ENCODE measurements at regions not wholly inside any gene's neighbourhood (a gene's known extent, or its start where the extent isn't known, plus 50 kb on each side); places are given as distances from the start of the nearest gene placed in this dataset.

GRCh38 chr9:515665-516064 lies 301.0 kb downstream of the DOCK8 start:
- peak in 1 of 2 donors; percentile 9 for DNase-seq

- no peak for DNase-seq
Measured at GRCh38 chr9:517993-518392, 303.3 kb downstream of the DOCK8 start.

- no peak for DNase-seq
Measured at GRCh38 chr9:518540-518939, 303.9 kb downstream of the DOCK8 start.

- DNase-seq: no peak
Measured at GRCh38 chr9:519579-519978, 304.9 kb downstream of the DOCK8 start.

GRCh38 chr9:520302-520701 lies 305.6 kb downstream of the DOCK8 start:
- DNase-seq: no peak

- DNase-seq: no peak
Measured at GRCh38 chr9:522190-522589, 307.5 kb downstream of the DOCK8 start.

- no peak for DNase-seq
Measured at GRCh38 chr9:522658-523057, 308.0 kb downstream of the DOCK8 start.

- no peak for DNase-seq
Measured at GRCh38 chr9:523444-523843, 308.8 kb downstream of the DOCK8 start.

GRCh38 chr9:524008-524407 lies 309.3 kb downstream of the DOCK8 start:
- no peak for DNase-seq

- DNase-seq: no peak
Measured at GRCh38 chr9:526904-527591, 312.4 kb downstream of the DOCK8 start.

- no peak for DNase-seq
Measured at GRCh38 chr9:529731-530130, 311.8 kb upstream of the DMRT1 start.

GRCh38 chr9:530681-531080 lies 310.8 kb upstream of the DMRT1 start:
- DNase-seq: no peak

GRCh38 chr9:532707-533106 lies 308.8 kb upstream of the DMRT1 start:
- no peak for DNase-seq

- DNase-seq: no peak
Measured at GRCh38 chr9:534886-535285, 306.6 kb upstream of the DMRT1 start.

- no peak for DNase-seq
Measured at GRCh38 chr9:535356-535755, 306.1 kb upstream of the DMRT1 start.

- no peak for DNase-seq
Measured at GRCh38 chr9:536597-537511, 304.6 kb upstream of the DMRT1 start.

- no peak for DNase-seq
Measured at GRCh38 chr9:543478-543877, 298.0 kb upstream of the DMRT1 start.

GRCh38 chr9:545480-545879 lies 296.0 kb upstream of the DMRT1 start:
- DNase-seq: no peak

- DNase-seq: no peak
Measured at GRCh38 chr9:546235-546634, 295.3 kb upstream of the DMRT1 start.

- peak in 1 of 2 donors; percentile 3 for DNase-seq
Measured at GRCh38 chr9:546797-547223, 294.7 kb upstream of the DMRT1 start.

GRCh38 chr9:547314-547713 lies 294.2 kb upstream of the DMRT1 start:
- no peak for DNase-seq

- DNase-seq: no peak
Measured at GRCh38 chr9:549455-549997, 292.0 kb upstream of the DMRT1 start.

GRCh38 chr9:550333-550732 lies 291.2 kb upstream of the DMRT1 start:
- no peak for DNase-seq

Measured in CD4-positive, alpha-beta T cell treated with Interleukin-1 beta for 1 hour (primary cell).